HepG2 (cell line): ENCODE measurements at regions not wholly inside any gene's neighbourhood (a gene's known extent, or its start where the extent isn't known, plus 50 kb on each side); places are given as distances from the start of the nearest gene placed in this dataset.
"Not testable (repeated sequence)": the region's sequence is repeated elsewhere in the genome, so short reads cannot be mapped to it uniquely, and the experiment has no call there.

ENCODE experiments used
- ATAC-seq: fragments of 200-7000 bp; cut with Tn5 transposase; 3 replicates; pipeline ENCODE4 v1.9.1; 2020; ENCODE audit warnings: mild to moderate bottlenecking, moderate library complexity
- BruUV-seq: library from RNA; stranded (reverse); fragments of 400-500 nt; replicated peaks from 2 replicates; lab custom pipeline; 2021; lab: Mats Ljungman, UMichigan
- CTCF ChIA-PET: fragments of 300-600 bp; formaldehyde crosslinking; extraction: SDS; loops from one replicate; lab custom pipeline; 2021; ENCODE audit warnings: low total read pairs, inconsistent platforms, low intra/inter-chr PET ratio; lab: Yijun Ruan, JAX
- POLR2A ChIA-PET: fragments of 350-600 bp; sonication (Branson Sonifier 250); formaldehyde crosslinking; loops from one replicate; lab custom pipeline; 2020; ENCODE audit warnings: antibody characterized with exemption, inconsistent platforms; lab: Yijun Ruan, JAX
- DNase-seq: peaks from one replicate; pipeline ENCODE4 v3.0.0-alpha.2; 2015; ENCODE audit warnings: low spot score
- FAIRE-seq: peaks from 3 replicates; lab custom pipeline; 2011; peaks lifted over from hg19 to GRCh38; lab: Jason Lieb, UNC
- H2AFZ ChIP-seq: one replicate; pipeline ENCODE4 v1.6.1; 2011; ENCODE audit warnings: low read length, inconsistent platforms
- H3K27ac ChIP-seq: fragments of 300-600 bp; 3 replicates; pipeline ENCODE4 v1.8.0; 2011; ENCODE audit warnings: mixed run types, mild to moderate bottlenecking, mixed read lengths, low read length, inconsistent platforms; ENCODE audit not compliant: insufficient read depth; ENCODE audit errors: extremely low read length
- H3K27me3 ChIP-seq, 2 experiments: fragments of 200-600 bp in 1 of 2; 2 replicates in 1 of 2; 3 replicates in 1 of 2; pipeline versions ENCODE4 v1.6.0 to v1.8.0; 2011; ENCODE audit warnings: low read length in 2 of 2, mild to moderate bottlenecking in 2 of 2, moderate library complexity in 2 of 2, inconsistent platforms in 1 of 2; ENCODE audit not compliant: insufficient read depth in 2 of 2, control insufficient read depth in 1 of 2
- H3K36me3 ChIP-seq, 2 experiments: fragments of 200-600 bp in 1 of 2; replicated peaks in 1 of 2; 2 replicates in 1 of 2; 3 replicates in 1 of 2; pipeline versions ENCODE4 v1.5.1 to v1.8.0; 2011; ENCODE audit warnings: low read length in 2 of 2, inconsistent platforms in 1 of 2; ENCODE audit not compliant: insufficient read depth in 2 of 2, control insufficient read depth in 1 of 2
- H3K4me1 ChIP-seq: 2 replicates; pipeline ENCODE4 v1.5.1; 2012; ENCODE audit warnings: low read length, inconsistent platforms; ENCODE audit not compliant: insufficient read depth
- H3K4me2 ChIP-seq: 2 replicates; pipeline ENCODE4 v1.6.0; 2011; ENCODE audit warnings: low read depth, low read length, inconsistent platforms
- H3K4me3 ChIP-seq, 3 experiments: fragments of 200-600 bp in 1 of 3; sonication (generic), shearing (Covaris generic) in 1 of 3; replicated peaks in 1 of 3; 2 replicates each; pipeline ENCODE4 v1.5.1; 2011 to 2016; ENCODE audit warnings: low read length in 3 of 3, inconsistent platforms in 2 of 3, low read depth in 2 of 3, mild to moderate bottlenecking in 2 of 3, control low read depth in 1 of 3, mixed read lengths in 1 of 3; ENCODE audit not compliant: insufficient read depth in 1 of 3
- H3K79me2 ChIP-seq: one replicate; pipeline ENCODE4 v1.6.1; 2011; ENCODE audit warnings: low read length, inconsistent platforms; ENCODE audit not compliant: insufficient read depth
- H3K9ac ChIP-seq: 2 replicates; pipeline ENCODE4 v1.6.0; 2011; ENCODE audit warnings: mild to moderate bottlenecking, low read depth, low read length, inconsistent platforms; ENCODE audit not compliant: insufficient read depth
- H3K9me3 ChIP-seq: 2 replicates; pipeline ENCODE4 v1.5.1; 2012; ENCODE audit warnings: mild to moderate bottlenecking, low read length
- H4K20me1 ChIP-seq: 2 replicates; pipeline ENCODE4 v1.6.0; 2011; ENCODE audit warnings: inconsistent platforms, mild to moderate bottlenecking, low read length, moderate library complexity; ENCODE audit not compliant: insufficient read depth
- ARNT ChIP-seq: fragments of 450-650 bp; IDR thresholded peaks from 2 replicates; pipeline ENCODE4 v1.6.1; 2017
- FOXA1 ChIP-seq, 2 experiments: fragments of 450-650 bp in 1 of 2; sonication (generic) in 1 of 2; formaldehyde crosslinking in 1 of 2; IDR thresholded peaks; 2 replicates each; pipeline versions ENCODE4 v1.4.0 to v1.6.1; 2016 to 2020; ENCODE audit warnings: missing genetic modification reagents in 1 of 2
- FOXA3 ChIP-seq: IDR thresholded peaks from 2 replicates; pipeline ENCODE4 v1.6.1; 2016; ENCODE audit warnings: missing genetic modification reagents, missing compliant biosample characterization
- MIER2 ChIP-seq: IDR thresholded peaks from 2 replicates; pipeline ENCODE4 v1.6.1; 2016; ENCODE audit warnings: missing biosample characterization, missing genetic modification reagents
- REST ChIP-seq, 2 experiments: IDR thresholded peaks; 2 replicates each; pipeline ENCODE4 v1.6.1; 2011 to 2012; ENCODE audit warnings: low read length in 2 of 2, borderline replicate concordance in 1 of 2, low read depth in 1 of 2, mild to moderate bottlenecking in 1 of 2, moderate library complexity in 1 of 2
- ZNF281 ChIP-seq: sonication (generic); formaldehyde crosslinking; IDR thresholded peaks from 2 replicates; pipeline ENCODE4 v1.4.0; 2020; ENCODE audit warnings: missing genetic modification reagents, borderline replicate concordance
- ZNF687 ChIP-seq: sonication (generic); formaldehyde crosslinking; IDR thresholded peaks from 2 replicates; pipeline ENCODE4 v1.5.1; 2020; ENCODE audit warnings: mild to moderate bottlenecking, missing genetic modification reagents, moderate library complexity
- WGBS: methylation state at CpG from one replicate; pipeline ENCODE4 v1.1.6; 2017; ENCODE audit warnings: low lambda C conversion rate; 5-methylcytosine and 5-hydroxymethylcytosine counted together
- in situ Hi-C: cut with HindIII; loops from 2 replicates; pipeline ENCODE4 v1.10.0; 2017; ENCODE audit warnings: low pct_unique_long_range_greater_than_20kb; ENCODE audit not compliant: extremely low pct_ligation_motif_present
- intact Hi-C: fragments of 100-400 bp; cut with micrococcal nuclease; formaldehyde crosslinking; loops from one replicate; pipeline ENCODE4 v1.10.0; 2022; ENCODE audit not compliant: unreplicated experiment

- DNase-seq (no peak), ATAC-seq (no peak), FAIRE-seq (no peak)
- no peaks in the 10 kb centered on the region for H3K4me1 ChIP-seq
- no peaks in the 10 kb centered on the region for H4K20me1 ChIP-seq
- no peak overlapping the region for H3K4me3 ChIP-seq
- no peaks in the 10 kb centered on the region for H3K27me3 ChIP-seq
- 15% methylated on average over 3 of the region's 3 CpGs for WGBS
- intact Hi-C loops (no loop called here), in situ Hi-C loops (no loop called here)
- ChIA-PET POLR2A (no interaction called here), CTCF (no interaction called here)
- no peak overlapping the region for H3K4me2 ChIP-seq
- no TSS peak for BruUV-seq
- H2AFZ ChIP-seq, result no peak overlapping the region
- H3K36me3 ChIP-seq, result no peaks in the 10 kb centered on the region
- TF ChIP-seq ARNT, result no peak
- peak in 1 of 2 experiments; percentile 88; a peak in 3 of 4 replicates for TF ChIP-seq REST (IDR thresholded peaks at IDR 0.05; ENCODE audit: borderline replicate concordance in 1 of 2, low read depth in 1 of 2, low read length in 2 of 2)
- TF ChIP-seq MIER2 (CRISPR knock-in tag), result peak; percentile 59
- no peaks in the 10 kb centered on the region for H3K79me2 ChIP-seq
- H3K9me3 ChIP-seq, result no peaks in the 10 kb centered on the region
- no peak overlapping the region for H3K9ac ChIP-seq
- H3K27ac ChIP-seq, result no peak overlapping the region
Observed at GRCh38 chr3:147318900-147319299, 87.4 kb downstream of the ZIC4 start.

- H3K9me3 ChIP-seq; H3K27ac ChIP-seq; H4K20me1 ChIP-seq; H3K27me3 ChIP-seq; intact Hi-C loops; ATAC-seq; H3K9ac ChIP-seq; H3K4me1 ChIP-seq; H2AFZ ChIP-seq; in situ Hi-C loops; BruUV-seq; CTCF ChIA-PET; DNase-seq; H3K79me2 ChIP-seq; H3K36me3 ChIP-seq; POLR2A ChIA-PET; FAIRE-seq; TF ChIP-seq FOXA1 (IDR thresholded peaks at IDR 0.05): not testable (repeated sequence)
- Histone ChIP-seq H3K4me3 (peak overlapping the region in 1 of 3 experiments; percentile 28; a peak in 2 of 6 replicates), H3K4me2 (peak overlapping the region; percentile 42)
- 0% methylated on average over 2 of the region's 6 CpGs for WGBS
- TF ChIP-seq ZNF687 (CRISPR knock-in tag) (peak; percentile 9; the same call in 1 of the 2 replicates), ZNF281 (peak; percentile 82; the same call in 1 of the 2 replicates), FOXA3 (0 out of 2 replicates have a peak, but pooled peaks have one; percentile 25), FOXA1 (CRISPR knock-in tag; IDR thresholded peaks at IDR 0.05) (peak; percentile 48)
Observed at GRCh38 chr3:147317080-147317479, 89.3 kb downstream of the ZIC4 start.
